ENCODE measurements at regions not wholly inside any gene's neighbourhood (a gene's known extent, or its start where the extent isn't known, plus 50 kb on each side); places are given as distances from the start of the nearest gene placed in this dataset.

DNA sequence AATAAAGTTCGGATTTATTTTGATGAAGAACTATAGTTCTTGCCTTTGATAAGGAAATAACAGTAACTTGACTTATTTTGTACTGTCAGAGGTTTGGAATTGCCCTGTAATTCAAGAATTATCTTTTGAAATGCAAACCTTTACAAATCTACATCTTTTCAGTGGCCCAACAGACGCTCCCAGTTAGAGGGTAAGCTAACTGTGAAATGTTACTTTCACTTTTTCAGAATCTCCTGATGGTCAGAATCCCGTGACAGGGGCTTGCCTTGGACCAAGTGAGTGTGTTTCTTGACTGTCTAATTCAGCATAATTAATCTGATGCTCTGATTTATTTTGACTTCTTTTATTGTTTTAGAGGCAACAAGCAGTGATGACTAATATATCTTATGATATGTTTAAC lies 262.5 kb downstream of the PLOD2 start:
- DNase-seq, result no peak

More for the DNA sequence above, 262.5 kb downstream of the PLOD2 start:
- no CpG with 5 or more reads among the region's 3 CpGs for WGBS (ENCODE audit: extremely low coverage, insufficient read length, low lambda C conversion rate)
- Histone ChIP-seq H2BK12ac (ENCODE audit: insufficient read length, low read depth, low read length) (no peak overlapping the region), H3K9me3 (ENCODE audit: control insufficient read depth, low read depth, low read length) (no peaks in the 10 kb centered on the region), H2BK15ac (ENCODE audit: low read depth, low read length) (no peak overlapping the region), H2BK120ac (ENCODE audit: low read depth, low read length, poor library complexity, severe bottlenecking) (no peak overlapping the region), H4K91ac (ENCODE audit: insufficient read length, low read depth, low read length) (no peak overlapping the region), H4K8ac (replicated peaks; ENCODE audit: insufficient read length, low read depth, low read length) (no peak overlapping the region), H3K79me1 (ENCODE audit: insufficient read depth, low read depth, low read length, poor library complexity, severe bottlenecking) (no peaks in the 10 kb centered on the region), H3K18ac (ENCODE audit: insufficient read length, low read depth, low read length) (no peak overlapping the region), H3K4me2 (ENCODE audit: insufficient read depth, insufficient read length, low read length) (no peak overlapping the region), H3K56ac (ENCODE audit: insufficient read length, low read depth, low read length) (no peak overlapping the region), H2AFZ (ENCODE audit: low read length) (no peak overlapping the region), H3K27ac (ENCODE audit: insufficient read length, low read depth, low read length) (no peak overlapping the region), H3K9ac (ENCODE audit: extremely low read depth, insufficient read length, low read length) (no peak overlapping the region), H3K14ac (ENCODE audit: insufficient read depth, low read length) (no peak overlapping the region), H3K27me3 (ENCODE audit: insufficient read depth, low read length) (no peaks in the 10 kb centered on the region), H3K4me1 (ENCODE audit: insufficient read depth, low read length) (peaks cover 3% of the 10 kb centered on the region; the same call in 1 of the 2 replicates), H2BK5ac (ENCODE audit: insufficient read length, low read length) (no peak overlapping the region), H3T11ph (ENCODE audit: low read length) (no peak overlapping the region), H3K23me2 (ENCODE audit: insufficient read length, low read depth, low read length, poor library complexity, severe bottlenecking) (no peaks in the 10 kb centered on the region), H4K20me1 (ENCODE audit: control insufficient read depth, insufficient read depth, insufficient read length) (no peaks in the 10 kb centered on the region), H3K4ac (ENCODE audit: low read depth, low read length) (no peak overlapping the region), H4K5ac (ENCODE audit: insufficient read length, low read depth, low read length) (no peak overlapping the region), H3K79me2 (ENCODE audit: insufficient read depth, low read length) (no peaks in the 10 kb centered on the region), H3K23ac (ENCODE audit: insufficient read length, low read depth, low read length) (no peak overlapping the region), H2BK20ac (ENCODE audit: low read depth, low read length, poor library complexity, severe bottlenecking) (no peak overlapping the region), H2AK5ac (ENCODE audit: insufficient read length, low read length) (no peak overlapping the region)
- TF ChIP-seq, protein P1, sequence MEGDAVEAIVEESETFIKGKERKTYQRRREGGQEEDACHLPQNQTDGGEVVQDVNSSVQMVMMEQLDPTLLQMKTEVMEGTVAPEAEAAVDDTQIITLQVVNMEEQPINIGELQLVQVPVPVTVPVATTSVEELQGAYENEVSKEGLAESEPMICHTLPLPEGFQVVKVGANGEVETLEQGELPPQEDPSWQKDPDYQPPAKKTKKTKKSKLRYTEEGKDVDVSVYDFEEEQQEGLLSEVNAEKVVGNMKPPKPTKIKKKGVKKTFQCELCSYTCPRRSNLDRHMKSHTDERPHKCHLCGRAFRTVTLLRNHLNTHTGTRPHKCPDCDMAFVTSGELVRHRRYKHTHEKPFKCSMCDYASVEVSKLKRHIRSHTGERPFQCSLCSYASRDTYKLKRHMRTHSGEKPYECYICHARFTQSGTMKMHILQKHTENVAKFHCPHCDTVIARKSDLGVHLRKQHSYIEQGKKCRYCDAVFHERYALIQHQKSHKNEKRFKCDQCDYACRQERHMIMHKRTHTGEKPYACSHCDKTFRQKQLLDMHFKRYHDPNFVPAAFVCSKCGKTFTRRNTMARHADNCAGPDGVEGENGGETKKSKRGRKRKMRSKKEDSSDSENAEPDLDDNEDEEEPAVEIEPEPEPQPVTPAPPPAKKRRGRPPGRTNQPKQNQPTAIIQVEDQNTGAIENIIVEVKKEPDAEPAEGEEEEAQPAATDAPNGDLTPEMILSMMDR (conservative IDR thresholded peaks at IDR 0.05), result no peak
- Mint-ChIP-seq H3K27me3 (ENCODE audit: low read depth) (no peaks in the 10 kb centered on the region), H3K27ac (no peak overlapping the region; a peak in 1 of 7 replicates), H3K4me1 (peaks cover 20 to 25% of the 10 kb centered on the region in 2 experiments), H3K36me3 (ENCODE audit: insufficient read depth in 1 of 3, low read depth in 3 of 3) (no peaks in the 10 kb centered on the region), H3K4me3 (no peak overlapping the region), H3K9me3 (no peaks in the 10 kb centered on the region; a peak in 1 of 5 replicates)

Measured in H9 (cell line).